Stimulated activated CD4-positive, alpha-beta T cell treated with anti-CD3 and anti-CD28 coated beads, Interleukin-12 subunit alpha, Interleukin-12 subunit beta, amount 100 ng/mL, for 24 hours (primary cell): ENCODE measurements at regions not wholly inside any gene's neighbourhood (a gene's known extent, or its start where the extent isn't known, plus 50 kb on each side); places are given as distances from the start of the nearest gene placed in this dataset.

Experiments
- DNase-seq, 2 experiments: peaks; one replicate each; pipeline ENCODE4 v3.0.0-alpha.2; 2020; ENCODE audit warnings: low read depth in 2 of 2

- no peak for DNase-seq
These were observed 80.7 kb upstream of the DUSP10 start for GRCh38 chr1:221822591-221822990.

DNA sequence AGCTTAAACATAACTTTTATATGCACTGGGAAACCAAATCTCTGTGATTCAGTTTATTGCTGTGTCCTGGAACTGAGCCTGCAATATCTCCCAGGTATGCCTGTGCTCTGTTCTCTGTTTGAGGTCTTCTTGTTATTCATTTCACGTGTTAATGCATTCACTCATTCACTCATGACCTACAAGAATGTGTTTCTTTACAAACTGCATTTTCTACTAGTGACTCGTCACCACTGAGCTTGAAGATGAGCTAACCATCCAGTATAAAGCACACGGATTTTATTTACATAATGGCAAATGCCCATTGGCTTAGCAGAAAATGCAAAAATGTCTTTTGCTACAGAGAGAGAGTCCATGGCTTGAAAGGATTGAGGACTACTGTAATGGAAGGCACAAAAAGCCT, 75.0 kb upstream of the DUSP10 start:
- no peak for DNase-seq

DNA sequence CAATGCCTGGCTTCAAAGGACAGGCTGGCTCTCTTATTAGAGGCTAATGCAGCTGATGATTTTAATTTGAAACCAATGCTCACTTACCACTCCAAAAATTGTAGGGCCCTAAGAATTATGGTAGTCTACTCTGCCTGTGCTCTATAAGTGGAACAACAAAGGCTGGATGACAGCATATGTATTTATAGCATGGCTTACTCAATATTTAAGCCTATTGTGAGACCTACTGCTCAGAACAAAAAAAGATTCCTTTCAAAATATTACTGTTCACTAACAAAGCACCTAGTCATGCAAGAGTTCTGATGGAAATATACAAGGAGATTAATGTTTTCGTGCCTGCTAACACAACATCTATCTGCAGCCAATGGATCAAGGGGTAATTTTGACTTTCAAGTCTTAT, 73.8 kb upstream of the DUSP10 start:
- no peak for DNase-seq

DNA sequence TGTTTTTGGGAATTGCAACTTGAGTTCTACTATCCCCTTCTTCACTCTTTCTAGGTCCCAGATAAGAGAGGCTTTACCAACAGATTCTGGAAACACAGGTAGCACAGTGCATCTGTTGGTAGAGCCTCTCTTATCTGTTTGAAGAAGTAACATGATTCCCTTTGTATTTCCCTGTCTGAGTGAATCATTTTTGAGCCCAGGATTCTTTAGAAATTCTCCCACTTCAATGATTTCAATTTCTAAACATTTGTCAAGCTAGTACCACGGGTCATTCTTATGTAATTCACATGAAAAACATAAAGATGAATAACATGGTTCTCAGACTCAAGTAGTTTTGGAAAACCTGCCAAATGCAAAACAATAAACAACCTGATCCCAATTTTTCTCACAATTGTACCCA, 72.0 kb upstream of the DUSP10 start:
- DNase-seq: no peak

DNA sequence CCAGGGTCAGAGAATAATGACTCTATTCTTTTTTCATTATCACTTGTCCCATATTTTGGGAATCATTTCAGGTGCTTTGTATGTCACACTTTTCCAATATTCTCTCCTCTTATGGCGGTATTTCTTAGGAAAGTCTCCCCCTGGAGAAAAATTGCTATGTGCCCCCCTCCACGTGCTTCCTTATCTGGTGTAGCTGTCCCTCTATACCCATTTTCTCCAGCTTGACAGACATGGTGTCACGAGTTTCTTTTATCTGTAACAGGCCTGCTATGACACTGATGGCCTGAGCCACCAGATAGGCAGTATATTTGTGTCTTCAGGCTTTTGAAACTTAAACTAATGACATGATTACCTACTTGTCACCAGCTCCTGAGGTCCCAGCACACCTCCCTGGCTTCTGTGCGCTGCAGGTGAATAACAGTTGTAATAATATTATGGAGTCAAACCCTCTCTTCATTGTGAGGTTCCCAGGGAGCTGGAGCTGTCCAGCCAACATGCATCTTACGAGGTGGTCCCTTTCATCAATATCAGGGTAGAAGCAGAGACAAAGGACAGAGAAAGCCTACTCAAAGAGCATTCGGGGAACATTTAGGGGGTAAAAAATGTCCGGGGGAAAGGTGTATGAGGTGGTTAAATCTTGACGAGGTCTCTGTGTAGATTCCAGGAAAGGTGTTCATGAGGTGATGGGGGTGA, 71.2 kb upstream of the DUSP10 start:
- no peak for DNase-seq

DNA sequence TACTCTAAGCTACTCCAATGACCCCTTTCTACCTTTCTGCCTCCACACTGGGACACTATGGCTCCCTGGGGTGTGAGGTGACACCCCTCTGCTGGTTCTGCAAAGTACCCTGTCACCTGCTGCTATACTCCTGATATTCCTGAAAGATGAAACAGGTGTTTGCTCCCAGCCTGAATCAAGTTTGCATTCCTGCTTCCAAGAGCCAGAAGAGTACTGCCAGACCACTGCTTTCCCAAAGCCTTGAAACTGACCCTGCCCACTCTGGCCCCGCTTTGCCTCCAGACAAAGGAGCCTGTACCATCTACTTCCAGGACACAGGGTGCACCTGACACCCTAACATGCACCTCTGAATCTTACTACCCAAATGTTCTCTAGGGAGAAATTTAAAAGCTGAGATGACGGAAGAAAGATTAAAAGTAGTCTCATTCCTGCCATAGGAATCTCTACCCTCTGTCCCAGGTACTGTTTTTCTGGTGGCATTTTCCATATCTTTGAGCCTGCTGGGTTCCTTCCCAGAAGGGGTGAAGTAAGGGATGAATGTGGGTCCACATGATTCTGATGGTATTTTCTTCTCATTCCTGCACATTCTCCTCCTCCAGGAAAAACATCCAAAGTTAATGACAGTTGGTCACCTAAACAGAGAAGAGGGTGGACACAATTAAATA, 70.3 kb upstream of the DUSP10 start:
- no peak for DNase-seq

- no peak for DNase-seq
These were observed 68.5 kb upstream of the DUSP10 start for GRCh38 chr1:221810406-221810805.

DNA sequence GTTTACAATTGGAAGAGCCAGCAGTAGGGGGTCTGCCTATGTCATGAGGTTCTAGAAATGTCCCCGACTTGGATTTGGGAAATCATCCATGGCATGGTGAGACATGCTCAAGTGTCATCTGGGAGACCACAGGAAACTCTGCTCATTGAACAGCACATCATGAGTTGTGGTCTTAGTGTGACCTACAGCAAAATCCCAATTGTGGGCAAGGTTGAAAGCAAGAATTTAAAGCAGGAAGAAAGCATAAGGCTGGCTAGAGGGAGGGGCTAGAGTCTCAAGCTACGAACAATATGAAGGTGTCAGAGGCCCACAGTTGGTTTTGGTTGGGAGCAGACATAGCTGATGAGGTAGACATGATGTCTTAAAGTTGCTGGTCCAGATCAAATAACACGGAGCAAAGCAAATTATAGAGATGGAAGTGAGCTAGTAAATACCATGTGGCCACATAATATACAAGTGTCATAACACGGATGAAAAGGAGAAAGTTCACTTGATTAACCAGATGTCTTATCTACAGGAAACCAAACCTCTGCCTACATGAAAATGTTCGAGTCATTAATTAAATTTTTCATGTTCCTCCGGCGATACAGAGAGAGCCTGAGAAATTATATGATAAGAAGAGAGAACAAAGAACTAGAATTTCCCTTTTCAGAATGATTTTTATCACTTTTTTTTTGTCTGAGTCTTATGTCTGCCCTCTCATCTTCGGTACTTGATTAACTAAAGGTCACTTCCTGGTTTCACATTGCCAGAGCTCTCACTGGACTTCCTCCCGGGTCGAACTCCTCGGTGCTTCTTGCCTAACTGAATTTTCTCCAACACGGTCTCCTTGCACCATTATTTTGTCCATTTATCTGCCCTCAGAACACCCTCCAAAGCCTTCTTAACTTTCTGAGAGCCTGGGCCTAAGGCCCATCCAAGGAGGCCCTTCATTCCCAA, 67.5 kb upstream of the DUSP10 start:
- no peak for DNase-seq

DNA sequence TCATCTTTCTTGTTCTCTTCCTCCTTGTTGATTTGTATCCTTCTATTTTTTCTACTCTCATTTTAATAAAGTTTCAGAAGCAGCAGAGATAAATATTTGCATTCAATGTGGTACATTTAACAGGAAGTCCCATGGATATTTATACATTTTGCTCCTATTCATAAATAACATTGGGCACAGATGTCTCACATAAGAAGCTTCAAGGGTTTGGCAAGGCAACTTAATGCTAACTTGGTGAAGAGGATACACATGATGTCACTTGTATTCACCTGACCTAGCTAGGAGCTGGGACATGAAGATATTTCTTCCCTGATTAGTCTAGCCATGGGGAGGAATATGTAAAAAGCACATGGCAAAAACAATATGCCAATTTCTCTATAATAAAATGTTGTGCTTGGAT, 65.1 kb upstream of the DUSP10 start:
- DNase-seq: no peak

DNA sequence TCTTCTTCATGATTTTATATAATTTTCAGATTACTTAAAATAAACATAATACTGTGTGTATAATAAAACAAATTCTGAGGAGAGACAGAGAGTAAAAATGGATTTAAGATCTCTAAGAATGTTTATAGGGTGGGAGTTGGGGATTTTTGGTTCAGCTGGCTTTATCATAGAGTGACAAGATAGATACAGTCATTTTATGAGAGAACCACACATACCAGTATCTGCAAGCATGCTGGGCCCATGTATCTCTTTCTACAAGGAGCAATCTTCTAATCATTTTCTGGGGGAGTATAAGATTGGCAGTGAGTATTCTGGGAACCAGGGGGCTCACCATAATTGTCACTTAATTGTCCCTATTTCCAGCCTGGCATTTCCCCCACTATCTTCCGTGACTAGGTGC, 64.3 kb upstream of the DUSP10 start:
- no peak for DNase-seq

DNA sequence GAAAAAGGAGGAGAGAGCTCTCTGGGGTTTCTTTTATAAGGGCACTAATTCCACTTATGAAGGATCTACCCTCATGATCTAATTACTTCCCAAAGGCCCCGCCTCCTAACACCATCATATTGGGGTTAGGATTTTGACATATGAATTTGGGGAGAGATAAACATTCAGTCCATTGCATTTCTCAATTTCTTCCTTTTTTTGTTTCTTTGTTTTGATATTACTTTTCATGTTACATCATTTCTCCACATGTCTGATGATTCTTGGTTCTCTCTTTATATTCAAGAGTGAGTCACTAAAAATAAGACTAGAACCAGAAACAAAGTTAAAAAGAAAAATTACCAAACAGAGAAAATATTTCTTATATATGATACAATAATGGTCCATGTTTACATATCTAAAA, 63.2 kb upstream of the DUSP10 start:
- no peak for DNase-seq

- DNase-seq: no peak
These were observed 62.4 kb upstream of the DUSP10 start for GRCh38 chr1:221804303-221804702.

DNA sequence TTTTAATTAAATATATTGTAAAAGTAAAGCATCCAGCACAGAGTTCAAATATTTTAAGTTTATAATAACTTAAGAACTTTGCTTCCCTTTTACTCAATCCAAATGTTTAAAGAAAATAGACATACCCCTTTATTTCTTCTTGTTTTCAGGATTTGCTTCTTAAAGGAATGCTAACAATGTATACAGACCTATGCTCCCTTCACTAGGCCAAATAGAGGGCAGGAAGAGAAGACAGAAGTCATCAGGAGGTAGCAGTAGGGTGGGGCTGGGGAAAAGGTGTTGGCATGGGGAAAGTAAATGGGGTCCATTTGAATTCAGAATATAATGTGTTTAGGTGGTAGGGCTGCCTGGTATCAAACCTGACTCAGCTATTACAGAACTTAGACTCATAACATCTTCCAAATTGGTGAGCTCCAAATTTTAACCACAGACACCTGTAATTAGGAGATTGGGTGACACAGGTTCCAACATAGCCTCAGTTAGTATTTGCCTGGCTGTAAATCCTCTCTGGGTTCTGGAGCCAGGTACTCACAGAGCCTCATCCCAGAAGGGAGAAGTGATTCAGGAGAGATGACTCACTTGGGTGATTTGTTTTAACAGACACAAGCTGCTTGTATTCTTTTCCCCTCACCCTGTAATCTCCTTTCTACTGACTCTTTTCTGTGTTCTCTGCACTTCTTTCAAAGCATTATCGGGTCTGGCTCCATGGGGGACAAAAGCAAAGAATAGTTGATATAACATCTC, 60.1 kb upstream of the DUSP10 start:
- no peak for DNase-seq

- no peak for DNase-seq
These were observed 59.4 kb upstream of the DUSP10 start for GRCh38 chr1:221801251-221801661.

GRCh38 chr1:221800831-221801230, 58.9 kb upstream of the DUSP10 start:
- no peak for DNase-seq

GRCh38 chr1:221797506-221797905, 55.6 kb upstream of the DUSP10 start:
- DNase-seq: no peak

DNA sequence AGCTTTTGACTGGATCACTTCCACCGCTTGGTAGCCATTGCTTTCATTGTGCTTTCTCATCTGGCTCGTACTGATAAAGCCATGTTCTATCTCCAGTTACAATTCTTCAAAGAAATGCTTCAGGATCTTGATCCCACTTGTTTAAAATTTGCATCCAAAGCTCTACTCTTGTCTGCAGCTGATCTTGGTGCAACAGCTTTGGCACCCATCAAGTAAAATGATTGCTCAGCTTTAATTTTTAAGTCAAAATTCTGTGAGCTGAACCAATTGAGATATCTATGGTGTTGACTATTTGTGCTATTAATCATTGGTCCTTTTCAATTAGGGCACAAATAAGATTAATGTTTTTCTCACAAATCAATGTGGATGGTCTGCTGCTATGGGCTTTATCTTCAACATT, 54.8 kb upstream of the DUSP10 start:
- no peak for DNase-seq

- no peak for DNase-seq
These were observed 53.5 kb upstream of the DUSP10 start for GRCh38 chr1:221795380-221795779.

DNA sequence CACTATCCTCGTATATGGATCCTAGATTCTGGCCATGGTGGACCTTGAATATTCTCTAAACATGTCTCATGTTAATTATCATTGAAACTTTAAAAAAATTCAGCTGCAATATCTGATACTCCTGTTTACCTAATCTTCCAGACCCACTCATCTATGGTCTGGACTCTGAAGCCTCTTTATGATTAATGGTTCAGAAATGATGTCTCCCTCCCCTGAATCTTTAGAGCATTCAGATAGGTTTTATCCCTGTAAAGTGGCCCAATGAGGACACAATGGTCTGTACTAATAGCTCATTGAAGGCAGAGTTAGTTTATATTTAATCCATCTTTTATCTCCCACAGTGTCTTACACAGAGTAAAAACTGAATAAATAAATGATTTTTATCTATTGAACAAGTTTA, 53.0 kb upstream of the DUSP10 start:
- no peak for DNase-seq

DNA sequence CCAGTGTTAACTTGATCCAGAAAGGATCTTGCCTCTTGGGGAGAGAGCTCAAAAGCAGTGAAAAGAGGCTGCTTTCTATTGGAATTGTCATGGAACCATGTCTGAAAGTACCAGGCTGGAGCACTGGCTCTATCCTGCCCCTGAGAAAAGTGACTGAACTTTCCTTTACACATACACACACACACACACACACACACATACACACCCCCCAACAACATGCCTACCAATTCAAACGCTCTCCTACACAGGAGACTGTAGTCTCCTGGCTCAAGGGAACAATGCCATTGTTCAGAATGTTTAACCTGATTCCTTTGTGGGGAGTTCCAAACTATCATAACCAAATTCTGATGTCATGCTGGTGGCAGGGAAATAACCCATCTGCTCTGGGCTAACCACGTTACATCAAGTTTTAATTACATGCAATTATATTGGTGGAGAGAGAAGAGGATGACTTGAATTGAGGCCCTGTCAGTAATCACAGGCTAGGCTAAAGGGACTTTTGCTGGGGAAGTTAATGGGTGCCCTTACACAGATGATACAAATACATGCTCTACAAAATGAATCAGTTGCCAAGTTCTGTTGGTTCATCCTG, 52.3 kb upstream of the DUSP10 start:
- no peak for DNase-seq

GRCh38 chr1:221793439-221794078, 51.7 kb upstream of the DUSP10 start:
- no peak for DNase-seq
